SH-SY5Y (cell line): ENCODE measurements at regions not wholly inside any gene's neighbourhood (a gene's known extent, or its start where the extent isn't known, plus 50 kb on each side); places are given as distances from the start of the nearest gene placed in this dataset.

Source experiments
- GATA2 ChIP-seq: IDR thresholded peaks from 2 replicates; pipeline ENCODE4 v1.6.1; 2011; ENCODE audit warnings: mild to moderate bottlenecking, low read depth, low read length
- GATA3 ChIP-seq: IDR thresholded peaks from 2 replicates; pipeline ENCODE4 v1.6.1; 2011; ENCODE audit warnings: low read depth, mild to moderate bottlenecking, low read length, moderate library complexity

DNA sequence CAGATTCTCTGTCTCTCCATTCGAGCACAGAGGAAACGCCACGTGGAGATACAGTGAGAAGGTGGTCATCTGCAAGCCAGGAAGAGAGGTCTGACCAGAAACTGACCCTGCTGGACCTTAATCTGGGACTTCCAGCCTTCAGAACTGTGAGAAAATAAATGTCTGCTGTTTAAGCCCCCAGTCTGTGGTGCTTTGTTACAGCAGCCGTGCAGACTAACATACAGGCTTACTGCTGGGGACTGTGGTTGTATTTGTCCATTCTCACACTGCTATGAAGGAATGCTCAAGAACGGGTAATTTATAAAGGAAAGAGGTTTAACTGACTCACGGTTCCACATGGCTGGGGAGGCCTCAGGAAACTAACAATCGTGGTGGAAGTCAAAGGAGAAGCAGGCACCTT lies 432.7 kb downstream of the IRS1 start:
- TF ChIP-seq GATA3 (no peak), GATA2 (no peak)
